ENCODE measurements at regions not wholly inside any gene's neighbourhood (a gene's known extent, or its start where the extent isn't known, plus 50 kb on each side); places are given as distances from the start of the nearest gene placed in this dataset.

GRCh38 chr6:165090242-165090641, 219.2 kb downstream of the C6orf118 start:
- intact Hi-C loops (cut with DNase I; ENCODE audit: low total_unique reads) = no loop called here
- Histone ChIP-seq H3K4me1 (no peaks in the 10 kb centered on the region), H3K9me3 (no peaks in the 10 kb centered on the region), H3K36me3 (no peaks in the 10 kb centered on the region), H3K27me3 (no peaks in the 10 kb centered on the region), H3K4me3 (no peak overlapping the region), H3K27ac (no peak overlapping the region)
- DNase-seq = no peak
- no peak for TF ChIP-seq POLR2A (IDR thresholded peaks at IDR 0.05)
- no peak for TF ChIP-seq CTCF (IDR thresholded peaks at IDR 0.05)
- TF ChIP-seq EP300 (IDR thresholded peaks at IDR 0.05; ENCODE audit: low read depth) = no peak
- no peak for TF ChIP-seq POLR2AphosphoS5 (IDR thresholded peaks at IDR 0.05)
- in situ Hi-C loops (cut with MboI; ENCODE audit: low pct_ligation_motif_present in 1 of 4, low pct_unique_long_range_greater_than_20kb in 1 of 4, low sequenced_read_pairs in 3 of 4) = no loop called here
- 62 to 75% methylated on average over 5 to 8 of the region's 8 CpGs for WGBS, 2 donors (ENCODE audit: low coverage in 1 of 2)

GRCh38 chr6:165086814-165087213, 222.6 kb downstream of the C6orf118 start:
- Histone ChIP-seq H3K9me3 (no peaks in the 10 kb centered on the region), H3K27me3 (no peaks in the 10 kb centered on the region), H3K4me3 (no peak overlapping the region), H3K36me3 (no peaks in the 10 kb centered on the region), H3K4me1 (no peaks in the 10 kb centered on the region), H3K27ac (no peak overlapping the region)
- intact Hi-C loops (cut with DNase I; ENCODE audit: low total_unique reads) = no loop called here
- no peak for DNase-seq
- no peak for TF ChIP-seq EP300 (IDR thresholded peaks at IDR 0.05; ENCODE audit: low read depth)
- no peak for TF ChIP-seq POLR2AphosphoS5 (IDR thresholded peaks at IDR 0.05)
- TF ChIP-seq CTCF (IDR thresholded peaks at IDR 0.05) = no peak
- TF ChIP-seq POLR2A (IDR thresholded peaks at IDR 0.05) = no peak
- 73 to 100% methylated on average over 1 to 3 of the region's 3 CpGs for WGBS, 2 donors (ENCODE audit: low coverage in 1 of 2)
- in situ Hi-C loops (cut with MboI; ENCODE audit: low pct_ligation_motif_present in 1 of 4, low pct_unique_long_range_greater_than_20kb in 1 of 4, low sequenced_read_pairs in 3 of 4) = no loop called here

- Histone ChIP-seq H3K27ac (no peak overlapping the region), H3K4me3 (no peak overlapping the region), H3K27me3 (no peaks in the 10 kb centered on the region), H3K9me3 (no peaks in the 10 kb centered on the region), H3K36me3 (no peaks in the 10 kb centered on the region), H3K4me1 (no peaks in the 10 kb centered on the region)
- in situ Hi-C loops (cut with MboI; ENCODE audit: low pct_ligation_motif_present in 1 of 4, low pct_unique_long_range_greater_than_20kb in 1 of 4, low sequenced_read_pairs in 3 of 4) (no loop called here), intact Hi-C loops (cut with DNase I; ENCODE audit: low total_unique reads) (no loop called here)
- 80 to 86% methylated on average over 1 to 2 of the region's 2 CpGs for WGBS, 2 donors (ENCODE audit: low coverage in 1 of 2)
- DNase-seq = no peak
- TF ChIP-seq EP300 (IDR thresholded peaks at IDR 0.05; ENCODE audit: low read depth) (no peak), POLR2A (IDR thresholded peaks at IDR 0.05) (no peak), CTCF (IDR thresholded peaks at IDR 0.05) (no peak), POLR2AphosphoS5 (IDR thresholded peaks at IDR 0.05) (no peak)
Observed at GRCh38 chr6:165082636-165083035, 226.8 kb downstream of the C6orf118 start.

- TF ChIP-seq POLR2AphosphoS5 (IDR thresholded peaks at IDR 0.05) (no peak), EP300 (IDR thresholded peaks at IDR 0.05; ENCODE audit: low read depth) (no peak), CTCF (IDR thresholded peaks at IDR 0.05) (no peak), POLR2A (IDR thresholded peaks at IDR 0.05) (no peak)
- Histone ChIP-seq H3K36me3 (no peaks in the 10 kb centered on the region), H3K27ac (no peak overlapping the region), H3K4me3 (no peak overlapping the region), H3K4me1 (no peaks in the 10 kb centered on the region), H3K9me3 (no peaks in the 10 kb centered on the region), H3K27me3 (no peaks in the 10 kb centered on the region)
- in situ Hi-C loops (cut with MboI; ENCODE audit: low pct_ligation_motif_present in 1 of 4, low pct_unique_long_range_greater_than_20kb in 1 of 4, low sequenced_read_pairs in 3 of 4) (no loop called here), intact Hi-C loops (cut with DNase I; ENCODE audit: low total_unique reads) (no loop called here)
- WGBS, 2 donors (ENCODE audit: low coverage in 1 of 2) = 58 to 79% methylated on average over 3 to 9 of the region's 9 CpGs
- DNase-seq = no peak
Observed at GRCh38 chr6:165081944-165082532, 227.4 kb downstream of the C6orf118 start.
